OCI-LY3 (cell line): ENCODE measurements at regions not wholly inside any gene's neighbourhood (a gene's known extent, or its start where the extent isn't known, plus 50 kb on each side); places are given as distances from the start of the nearest gene placed in this dataset.

Experiments
- H2AFZ ChIP-seq: fragments of 200-600, 300-600 bp; shearing (Covaris generic); 2 replicates; pipeline ENCODE4 v1.6.0; 2014; ENCODE audit warnings: antibody characterized with exemption, low read depth, low read length
- H3K27ac ChIP-seq: fragments of 200-600, 300-600 bp; sonication (generic); 2 replicates; pipeline ENCODE4 v1.5.1; 2014; ENCODE audit warnings: mild to moderate bottlenecking, low read length, moderate library complexity, mixed read lengths
- H3K27me3 ChIP-seq: fragments of 200-600, 300-600 bp; sonication (generic); 2 replicates; pipeline ENCODE4 v1.6.1; 2014; ENCODE audit warnings: low read depth, low read length, mixed read lengths
- H3K36me3 ChIP-seq: fragments of 200-600, 300-600 bp; sonication (generic); replicated peaks from 2 replicates; pipeline ENCODE3; 2014; ENCODE audit warnings: low read depth, low read length, mixed read lengths
- H3K4me1 ChIP-seq: fragments of 300-600, 200-600 bp; sonication (generic); 2 replicates; pipeline ENCODE4 v1.6.1; 2014; ENCODE audit warnings: low read length, mixed read lengths
- H3K4me2 ChIP-seq: fragments of 200-600, 300-600 bp; sonication (generic); 2 replicates; pipeline ENCODE4 v1.6.1; 2014; ENCODE audit warnings: low read length, mixed read lengths
- H3K4me3 ChIP-seq: fragments of 300-600, 200-600 bp; sonication (generic); 2 replicates; pipeline ENCODE4 v1.5.1; 2014; ENCODE audit warnings: antibody characterized with exemption, mild to moderate bottlenecking, low read length, moderate library complexity
- H3K79me2 ChIP-seq: fragments of 300-600, 200-600 bp; shearing (Covaris generic); 2 replicates; pipeline ENCODE4 v1.6.1; 2014; ENCODE audit warnings: mild to moderate bottlenecking, low read length, mixed read lengths
- H3K9ac ChIP-seq: fragments of 300-600, 200-600 bp; shearing (Covaris generic); 2 replicates; pipeline ENCODE4 v1.6.0; 2014; ENCODE audit warnings: mild to moderate bottlenecking, low read length, moderate library complexity
- H3K9me3 ChIP-seq: fragments of 200-600, 300-600 bp; shearing (Covaris generic); 2 replicates; pipeline ENCODE4 v1.6.1; 2014; ENCODE audit warnings: low read length, mixed read lengths; ENCODE audit not compliant: insufficient read depth
- H4K20me1 ChIP-seq: fragments of 200-600, 300-600 bp; sonication (generic); 2 replicates; pipeline ENCODE4 v1.6.1; 2016; ENCODE audit warnings: low read length, mixed read lengths; ENCODE audit not compliant: insufficient read depth
- CTCF ChIP-seq: fragments of 200-600, 300-600 bp; sonication (generic); IDR thresholded peaks from 2 replicates; pipeline ENCODE4 v1.5.1; 2014; ENCODE audit warnings: antibody characterized with exemption, low read length, low read depth
- EZH2phosphoT487 ChIP-seq: fragments of 200-600 bp; shearing (Covaris generic); IDR thresholded peaks from 2 replicates; pipeline ENCODE4 v1.6.1; 2018; ENCODE audit warnings: antibody characterized with exemption, mixed run types, low read depth

- H2AFZ ChIP-seq: no peak overlapping the region
These were observed 224.6 kb downstream of the EPHA4 start for GRCh38 chr2:221347471-221347870.

GRCh38 chr2:221350616-221351015, 221.5 kb downstream of the EPHA4 start:
- Histone ChIP-seq H3K4me2 (no peak overlapping the region), H3K4me3 (no peak overlapping the region), H3K4me1 (no peaks in the 10 kb centered on the region), H3K27ac (no peak overlapping the region), H3K9ac (no peak overlapping the region), H3K79me2 (no peaks in the 10 kb centered on the region), H3K9me3 (peaks cover 3% of the 10 kb centered on the region; the same call in 1 of the 2 replicates), H3K27me3 (no peaks in the 10 kb centered on the region), H4K20me1 (no peaks in the 10 kb centered on the region), H2AFZ (no peak overlapping the region), H3K36me3 (no peaks in the 10 kb centered on the region)
- TF ChIP-seq EZH2phosphoT487: no peak
- TF ChIP-seq CTCF: no peak

More at GRCh38 chr2:221347471-221347870, 224.6 kb downstream of the EPHA4 start:
- Histone ChIP-seq H4K20me1 (no peaks in the 10 kb centered on the region), H3K79me2 (no peaks in the 10 kb centered on the region), H3K4me1 (peaks cover 9% of the 10 kb centered on the region), H3K27ac (no peak overlapping the region), H3K9ac (no peak overlapping the region), H3K36me3 (no peaks in the 10 kb centered on the region), H3K4me2 (no peak overlapping the region), H3K4me3 (no peak overlapping the region), H3K9me3 (no peaks in the 10 kb centered on the region), H3K27me3 (no peaks in the 10 kb centered on the region)
- TF ChIP-seq CTCF (no peak), EZH2phosphoT487 (no peak)

- no peak for TF ChIP-seq EZH2phosphoT487
- no peak for TF ChIP-seq CTCF
- Histone ChIP-seq H3K9me3 (peaks cover 3% of the 10 kb centered on the region; the same call in 1 of the 2 replicates), H3K4me3 (no peak overlapping the region), H3K36me3 (no peaks in the 10 kb centered on the region), H3K27me3 (no peaks in the 10 kb centered on the region), H3K9ac (no peak overlapping the region), H4K20me1 (no peaks in the 10 kb centered on the region), H3K27ac (no peak overlapping the region), H3K4me1 (no peaks in the 10 kb centered on the region), H3K4me2 (no peak overlapping the region), H3K79me2 (no peaks in the 10 kb centered on the region), H2AFZ (no peak overlapping the region)
These were observed 218.9 kb downstream of the EPHA4 start for GRCh38 chr2:221353201-221353600.

GRCh38 chr2:221360312-221360711, 211.8 kb downstream of the EPHA4 start:
- no peaks in the 10 kb centered on the region for H3K36me3 ChIP-seq
- no peaks in the 10 kb centered on the region for H3K4me1 ChIP-seq
- no peak overlapping the region for H3K4me3 ChIP-seq
- H3K9ac ChIP-seq: no peak overlapping the region
- H3K27me3 ChIP-seq: no peaks in the 10 kb centered on the region
- H4K20me1 ChIP-seq: no peaks in the 10 kb centered on the region
- no peak overlapping the region for H3K4me2 ChIP-seq
- no peak for TF ChIP-seq CTCF
- TF ChIP-seq EZH2phosphoT487: no peak
- H3K9me3 ChIP-seq: no peaks in the 10 kb centered on the region
- no peaks in the 10 kb centered on the region for H3K79me2 ChIP-seq
- no peak overlapping the region for H3K27ac ChIP-seq
- H2AFZ ChIP-seq: no peak overlapping the region
